ENCODE measurements at regions not wholly inside any gene's neighbourhood (a gene's known extent, or its start where the extent isn't known, plus 50 kb on each side); places are given as distances from the start of the nearest gene placed in this dataset.

DNA sequence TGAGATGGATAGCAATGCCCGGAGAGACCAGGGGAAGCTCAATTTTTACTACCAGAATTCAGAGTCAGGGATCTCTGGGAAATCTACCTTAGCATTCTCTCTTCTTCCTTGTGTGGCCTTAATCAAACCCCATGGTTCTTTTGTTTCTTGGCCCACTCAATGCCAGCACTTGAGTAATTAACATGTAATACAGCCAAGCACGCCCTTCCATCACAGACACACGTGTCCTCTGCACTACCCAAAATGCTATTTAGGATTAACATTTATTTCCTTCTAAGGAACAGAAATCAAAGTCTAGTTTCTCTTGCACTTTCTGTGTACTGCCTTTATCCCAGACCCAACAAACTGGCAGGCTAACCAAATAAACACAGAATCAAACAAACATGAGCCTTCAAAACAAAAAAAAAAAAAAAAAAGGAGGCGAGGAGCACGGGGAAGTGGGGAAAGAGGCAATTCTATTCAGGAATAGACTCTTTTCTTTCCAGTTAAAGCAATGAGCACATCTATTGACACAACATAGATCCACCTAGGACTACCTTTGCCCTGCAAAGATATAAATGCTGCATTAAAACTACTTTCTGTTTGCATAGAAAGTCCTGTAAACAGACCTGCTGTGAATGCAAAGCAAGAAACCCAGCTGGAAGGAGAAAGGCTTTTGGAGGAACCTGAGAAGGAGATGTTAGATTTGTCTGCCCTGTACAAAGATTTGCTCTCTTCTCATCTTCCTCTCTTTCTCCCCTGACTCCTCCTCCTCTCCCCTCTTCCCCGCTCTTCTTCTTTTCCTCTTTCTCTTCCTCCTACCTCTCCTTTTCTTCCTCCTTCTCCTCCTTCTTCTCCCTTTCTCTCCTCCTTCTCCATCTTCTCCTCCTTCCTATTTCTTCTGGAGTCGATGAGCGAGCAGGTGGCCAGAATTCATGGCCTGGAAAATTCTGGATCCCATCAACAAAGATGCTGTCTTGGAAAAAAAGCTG lies 294.4 kb downstream of the NPIPA8 start:
- intact Hi-C loops (cut with DNase I; ENCODE audit: low total_unique reads): no loop called here
- H3K27ac ChIP-seq: no peak overlapping the region
- H3K4me3 ChIP-seq: no peak overlapping the region
- no peak for DNase-seq (ENCODE audit: low spot score in 2 of 2)
- no peaks in the 10 kb centered on the region for H3K4me1 ChIP-seq
- H3K27me3 ChIP-seq: peaks cover 0 to 4% of the 10 kb centered on the region in 2 donors
- H3K36me3 ChIP-seq: no peaks in the 10 kb centered on the region
- TF ChIP-seq POLR2A (IDR thresholded peaks at IDR 0.05) (no peak), POLR2AphosphoS5 (IDR thresholded peaks at IDR 0.05) (no peak)
- TF ChIP-seq, protein P1, sequence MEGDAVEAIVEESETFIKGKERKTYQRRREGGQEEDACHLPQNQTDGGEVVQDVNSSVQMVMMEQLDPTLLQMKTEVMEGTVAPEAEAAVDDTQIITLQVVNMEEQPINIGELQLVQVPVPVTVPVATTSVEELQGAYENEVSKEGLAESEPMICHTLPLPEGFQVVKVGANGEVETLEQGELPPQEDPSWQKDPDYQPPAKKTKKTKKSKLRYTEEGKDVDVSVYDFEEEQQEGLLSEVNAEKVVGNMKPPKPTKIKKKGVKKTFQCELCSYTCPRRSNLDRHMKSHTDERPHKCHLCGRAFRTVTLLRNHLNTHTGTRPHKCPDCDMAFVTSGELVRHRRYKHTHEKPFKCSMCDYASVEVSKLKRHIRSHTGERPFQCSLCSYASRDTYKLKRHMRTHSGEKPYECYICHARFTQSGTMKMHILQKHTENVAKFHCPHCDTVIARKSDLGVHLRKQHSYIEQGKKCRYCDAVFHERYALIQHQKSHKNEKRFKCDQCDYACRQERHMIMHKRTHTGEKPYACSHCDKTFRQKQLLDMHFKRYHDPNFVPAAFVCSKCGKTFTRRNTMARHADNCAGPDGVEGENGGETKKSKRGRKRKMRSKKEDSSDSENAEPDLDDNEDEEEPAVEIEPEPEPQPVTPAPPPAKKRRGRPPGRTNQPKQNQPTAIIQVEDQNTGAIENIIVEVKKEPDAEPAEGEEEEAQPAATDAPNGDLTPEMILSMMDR (IDR thresholded peaks at IDR 0.05): no peak
- no peaks in the 10 kb centered on the region for H3K9me3 ChIP-seq

DNA sequence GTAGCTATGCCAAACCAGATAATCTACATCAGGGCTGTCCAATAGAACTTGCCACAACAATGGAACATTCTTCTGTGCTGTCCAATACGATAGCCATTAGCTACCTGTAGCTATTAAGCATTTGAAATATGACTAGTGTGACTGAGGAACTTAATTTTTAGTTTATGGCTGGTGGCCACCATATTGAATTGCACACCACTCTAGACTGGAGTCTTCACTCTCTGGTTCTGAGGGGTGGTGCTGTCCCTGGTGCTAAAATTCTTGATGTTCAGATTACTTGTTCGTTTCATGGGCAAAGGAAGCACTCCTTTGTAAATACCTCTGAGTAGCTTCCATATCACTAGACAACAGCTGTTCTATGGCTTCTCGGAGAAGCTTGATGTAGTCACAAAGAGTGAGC lies 296.6 kb downstream of the NPIPA8 start:
- H3K4me1 ChIP-seq: no peaks in the 10 kb centered on the region
- intact Hi-C loops (cut with DNase I; ENCODE audit: low total_unique reads): no loop called here
- no peak for TF ChIP-seq POLR2A (IDR thresholded peaks at IDR 0.05)
- TF ChIP-seq, protein P1 (IDR thresholded peaks at IDR 0.05): no peak
- TF ChIP-seq POLR2AphosphoS5 (IDR thresholded peaks at IDR 0.05): no peak
- H3K27me3 ChIP-seq: peaks cover 0 to 4% of the 10 kb centered on the region in 2 donors
- no peak for DNase-seq (ENCODE audit: low spot score in 2 of 2)
- no peaks in the 10 kb centered on the region for H3K9me3 ChIP-seq
- H3K27ac ChIP-seq: no peak overlapping the region
- H3K4me3 ChIP-seq: no peak overlapping the region
- no peaks in the 10 kb centered on the region for H3K36me3 ChIP-seq

DNA sequence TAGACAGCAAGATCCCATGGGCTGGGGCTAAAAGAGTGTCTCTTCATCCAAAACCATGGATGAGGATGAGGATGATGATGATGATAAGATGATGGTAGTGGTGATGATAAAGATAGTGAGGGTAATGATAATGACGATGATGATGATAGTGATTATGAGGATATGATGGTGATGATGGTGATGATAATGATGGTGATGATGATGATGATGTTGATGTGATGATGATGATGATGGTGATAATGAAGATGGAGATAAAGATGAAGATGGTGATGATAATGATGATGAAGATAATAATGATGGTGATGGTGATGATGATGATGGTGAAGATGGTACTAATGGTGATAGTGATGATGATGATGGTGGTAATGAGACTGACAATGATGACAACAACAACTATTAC lies 299.5 kb downstream of the NPIPA8 start:
- intact Hi-C loops (cut with DNase I; ENCODE audit: low total_unique reads): no loop called here
- no peak for DNase-seq (ENCODE audit: low spot score in 2 of 2)
- Histone ChIP-seq H3K27me3 (peaks cover 0 to 4% of the 10 kb centered on the region in 2 donors), H3K27ac (no peak overlapping the region), H3K4me3 (no peak overlapping the region), H3K36me3 (no peaks in the 10 kb centered on the region), H3K9me3 (no peaks in the 10 kb centered on the region), H3K4me1 (no peaks in the 10 kb centered on the region)
- TF ChIP-seq POLR2A (IDR thresholded peaks at IDR 0.05): no peak
- TF ChIP-seq POLR2AphosphoS5 (IDR thresholded peaks at IDR 0.05): no peak
- TF ChIP-seq, protein P1 (IDR thresholded peaks at IDR 0.05): no peak

DNA sequence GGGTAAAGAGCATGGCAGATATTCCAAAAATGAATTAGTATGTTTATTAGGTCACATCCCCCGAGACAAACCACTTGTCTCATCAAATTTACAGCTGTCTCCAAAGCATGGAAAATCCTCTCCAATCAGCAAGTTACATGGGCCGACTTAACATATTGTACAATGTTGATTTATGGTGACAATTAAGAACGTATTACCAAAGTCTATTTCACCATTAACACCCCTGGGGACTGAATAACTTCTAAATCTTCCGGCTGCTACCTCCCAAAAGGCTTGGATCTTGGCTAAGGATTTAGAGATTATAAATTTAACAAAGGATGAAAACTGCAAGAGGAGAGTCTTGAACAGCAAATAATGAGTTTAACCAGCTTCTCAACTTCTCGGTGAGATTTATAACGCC lies 311.9 kb downstream of the NPIPA8 start:
- Histone ChIP-seq H3K36me3 (no peaks in the 10 kb centered on the region), H3K4me3 (no peak overlapping the region), H3K9me3 (no peaks in the 10 kb centered on the region), H3K27ac (no peak overlapping the region), H3K4me1 (no peaks in the 10 kb centered on the region), H3K27me3 (no peaks in the 10 kb centered on the region)
- intact Hi-C loops (cut with DNase I; ENCODE audit: low total_unique reads): no loop called here
- no peak for DNase-seq (ENCODE audit: low spot score in 2 of 2)
- TF ChIP-seq POLR2AphosphoS5 (IDR thresholded peaks at IDR 0.05): peak in 1 of 3 donors; percentile 32
- TF ChIP-seq, protein P1 (IDR thresholded peaks at IDR 0.05): no peak

DNA sequence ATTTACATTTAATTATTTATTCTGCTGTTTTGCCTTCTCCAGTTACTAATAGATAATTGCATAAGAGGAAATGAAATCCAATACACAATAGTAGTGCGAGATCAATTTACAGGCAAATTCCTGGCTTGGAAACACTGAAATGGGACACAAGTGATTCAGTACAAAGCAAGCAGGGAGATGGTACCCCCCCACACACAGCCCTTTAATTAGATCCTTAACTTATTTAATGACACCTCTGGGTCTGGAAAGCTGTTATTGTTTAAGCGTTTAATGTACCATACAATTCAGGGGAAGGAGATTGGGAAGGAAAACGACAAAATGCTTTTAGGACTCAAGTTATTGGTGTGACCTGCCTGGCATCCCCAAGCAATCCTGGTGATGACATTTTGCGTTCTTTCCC lies 318.2 kb downstream of the NPIPA8 start:
- intact Hi-C loops (cut with DNase I; ENCODE audit: low total_unique reads): no loop called here
- TF ChIP-seq POLR2A (IDR thresholded peaks at IDR 0.05) (no peak), POLR2AphosphoS5 (IDR thresholded peaks at IDR 0.05) (no peak)
- TF ChIP-seq, protein P1 (IDR thresholded peaks at IDR 0.05): no peak
- Histone ChIP-seq H3K27me3 (no peaks in the 10 kb centered on the region), H3K9me3 (no peaks in the 10 kb centered on the region), H3K4me1 (no peaks in the 10 kb centered on the region), H3K4me3 (no peak overlapping the region), H3K36me3 (no peaks in the 10 kb centered on the region), H3K27ac (no peak overlapping the region)
- DNase-seq (ENCODE audit: low spot score in 2 of 2): no peak

All from breast epithelium (tissue), 4 donors.